HG02759 (cell line): ENCODE measurements at regions not wholly inside any gene's neighbourhood (a gene's known extent, or its start where the extent isn't known, plus 50 kb on each side); places are given as distances from the start of the nearest gene placed in this dataset.

Source experiments
- ATAC-seq: cut with Tn5 transposase; IDR thresholded peaks from one replicate; pipeline ENCODE4 v1.9.1; 2021; ENCODE audit warnings: mild to moderate bottlenecking, moderate library complexity; ENCODE audit not compliant: unreplicated experiment

- no peak for ATAC-seq
These were observed 591.9 kb downstream of the TECRL start for GRCh38 chr4:63817196-63817865.

DNA sequence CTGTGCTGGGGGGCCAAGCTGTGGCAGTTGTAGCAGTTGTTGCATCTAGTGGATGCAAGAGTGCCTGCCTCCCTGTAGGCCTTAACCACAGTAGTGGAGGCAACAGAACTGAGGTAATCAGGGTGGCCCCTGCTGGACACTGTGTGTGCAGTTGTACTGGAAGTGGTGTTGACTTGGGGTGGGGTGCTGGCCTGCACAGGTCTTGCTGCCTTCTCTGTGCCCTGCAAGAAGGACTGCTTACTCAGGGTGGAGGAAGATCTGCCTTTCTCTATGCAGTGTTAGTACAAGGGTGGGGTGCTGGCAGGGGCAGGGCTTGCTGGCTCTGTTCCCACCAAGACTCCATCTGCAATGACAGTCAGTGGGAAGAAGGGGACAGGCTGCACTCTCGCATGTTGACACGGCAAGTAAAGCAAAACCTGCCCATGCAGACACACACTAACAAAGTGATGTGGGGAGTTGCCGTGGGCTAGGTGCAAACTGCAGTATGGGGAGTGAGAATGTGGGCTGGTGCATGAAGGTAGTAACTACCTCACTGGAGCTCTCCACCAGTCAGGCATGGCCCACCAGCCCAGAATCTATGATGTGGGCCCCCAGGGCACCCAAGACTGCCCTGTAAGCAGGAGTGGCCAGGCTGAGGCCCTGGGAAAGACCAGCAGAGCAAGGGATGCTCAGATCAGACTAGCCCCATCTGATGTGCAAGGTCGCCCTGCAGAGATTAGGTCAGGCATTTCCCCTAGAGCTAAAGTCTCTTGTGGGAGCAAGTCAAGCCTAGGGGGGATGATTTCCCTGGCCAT, 594.9 kb downstream of the TECRL start:
- ATAC-seq = no peak

- ATAC-seq = no peak
These were observed 610.1 kb downstream of the TECRL start for GRCh38 chr4:63799166-63799565.

- no peak for ATAC-seq
These were observed 613.9 kb downstream of the TECRL start for GRCh38 chr4:63795301-63795700.

GRCh38 chr4:63790377-63790776, 618.9 kb downstream of the TECRL start:
- ATAC-seq = no peak

DNA sequence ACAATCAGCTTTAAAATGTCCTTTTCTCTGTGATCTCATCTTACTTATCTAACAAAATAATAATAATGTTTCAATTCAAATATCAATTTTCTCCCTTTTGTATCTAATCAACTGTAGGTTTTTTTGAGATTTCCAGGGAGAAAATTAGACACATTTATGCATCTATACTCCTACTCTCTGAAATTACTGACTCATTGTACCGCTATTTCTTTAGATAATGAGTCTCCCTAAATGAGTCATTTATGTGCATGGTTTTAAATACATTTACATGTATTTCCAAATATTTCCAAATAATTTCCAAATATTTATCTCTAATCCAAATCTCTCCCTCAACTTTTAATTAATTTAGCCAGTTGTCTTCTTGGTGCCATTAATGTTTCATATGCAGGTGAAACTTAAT, 621.0 kb downstream of the TECRL start:
- no peak for ATAC-seq

GRCh38 chr4:63787326-63787725, 621.9 kb downstream of the TECRL start:
- no peak for ATAC-seq

- ATAC-seq = no peak
These were observed 623.1 kb downstream of the TECRL start for GRCh38 chr4:63786171-63786570.

DNA sequence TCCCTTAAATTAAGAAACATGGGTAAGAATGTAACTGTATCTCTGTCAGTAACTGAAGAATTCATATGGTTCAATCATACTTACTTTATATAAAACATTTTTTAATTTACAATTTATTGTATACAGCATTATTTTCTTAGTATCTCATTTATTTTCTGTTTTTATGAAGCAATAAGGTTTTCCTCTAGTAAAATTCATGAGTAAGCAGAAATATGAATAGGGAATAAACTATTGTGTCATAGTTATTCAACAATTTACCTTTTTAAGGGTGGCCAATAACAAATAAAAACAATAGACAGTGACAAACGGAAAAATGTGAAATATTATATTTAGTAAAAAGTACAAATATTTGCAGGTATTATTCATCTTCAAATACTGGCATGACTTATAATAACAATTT, 624.4 kb downstream of the TECRL start:
- no peak for ATAC-seq

- ATAC-seq = no peak
These were observed 631.6 kb downstream of the TECRL start for GRCh38 chr4:63777601-63778000.

DNA sequence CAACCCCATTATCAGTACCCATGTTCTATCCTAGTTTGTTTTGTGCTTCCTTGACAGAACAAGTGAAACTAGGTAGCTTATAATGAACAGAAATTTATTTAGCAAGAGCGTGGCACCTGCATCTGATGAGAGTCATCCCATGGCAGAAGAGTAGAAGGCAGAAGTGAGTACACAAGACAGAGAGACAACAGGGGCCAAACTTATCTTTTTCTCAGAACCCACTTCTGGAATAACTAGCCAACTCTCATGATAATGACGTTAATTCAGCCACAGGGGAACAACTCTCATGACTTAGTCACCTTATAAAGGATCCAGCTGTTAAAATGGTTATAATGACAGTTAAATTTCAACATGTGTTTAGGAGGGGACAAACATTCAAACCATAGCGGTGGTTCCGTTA, 644.9 kb downstream of the TECRL start:
- no peak for ATAC-seq

- no peak for ATAC-seq
These were observed 651.3 kb downstream of the TECRL start for GRCh38 chr4:63757929-63758328.

GRCh38 chr4:63742882-63743281, 666.4 kb downstream of the TECRL start:
- ATAC-seq = no peak

GRCh38 chr4:63729519-63729918, 679.7 kb downstream of the TECRL start:
- ATAC-seq = no peak

DNA sequence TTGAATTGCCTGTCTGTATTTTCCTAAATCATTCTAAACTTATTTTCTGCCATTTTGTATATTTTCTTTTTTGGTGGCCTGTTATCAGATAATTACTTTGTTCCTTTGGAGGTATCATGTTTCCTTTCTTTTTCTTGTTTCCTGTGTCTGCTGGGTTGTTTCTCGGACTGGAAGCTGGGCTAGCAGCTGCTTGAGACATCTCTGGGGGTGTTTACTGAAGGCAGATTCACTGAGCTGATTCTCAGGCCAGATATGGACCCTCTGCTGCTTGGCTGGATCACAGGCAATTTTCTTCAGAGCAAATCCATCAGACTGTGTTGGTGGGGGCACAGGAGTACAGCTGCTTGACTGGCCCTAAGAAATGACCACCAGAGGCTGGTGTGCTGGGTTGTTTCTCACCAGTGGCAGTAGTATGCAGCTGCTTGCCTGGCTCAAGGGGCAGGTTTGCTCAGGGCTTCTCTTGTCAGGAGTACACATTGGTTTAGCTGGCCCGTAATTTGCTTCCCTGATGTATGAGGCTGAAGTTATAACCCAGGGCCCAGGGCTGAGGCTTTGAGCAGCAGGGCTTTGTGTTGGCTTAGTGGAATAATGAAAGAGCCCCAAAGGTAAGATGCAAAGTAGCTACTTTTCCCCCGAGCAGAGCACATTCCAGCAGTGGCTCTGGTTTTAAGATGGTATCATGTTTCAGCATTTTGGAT, 680.6 kb downstream of the TECRL start:
- no peak for ATAC-seq

DNA sequence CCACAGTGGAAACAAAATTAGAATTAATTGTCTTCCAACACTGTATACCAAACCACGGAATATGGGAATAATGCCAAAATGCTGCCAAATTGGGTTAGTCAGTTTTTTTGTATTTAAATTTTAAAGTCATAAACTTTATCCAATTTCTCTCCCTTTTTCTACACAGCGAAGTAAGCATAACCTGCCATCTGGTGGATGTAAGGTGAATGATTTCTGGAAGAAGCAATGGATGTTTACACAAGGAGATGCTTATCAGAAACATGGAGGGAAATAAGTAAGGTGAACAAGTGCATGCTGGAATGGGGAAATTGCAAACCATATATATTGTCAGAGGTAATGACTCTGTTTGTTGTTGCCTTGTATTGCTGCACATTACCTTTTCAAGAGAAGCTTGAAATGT, 691.9 kb downstream of the TECRL start:
- no peak for ATAC-seq

- no peak for ATAC-seq
These were observed 700.6 kb downstream of the TECRL start for GRCh38 chr4:63708661-63709060.

DNA sequence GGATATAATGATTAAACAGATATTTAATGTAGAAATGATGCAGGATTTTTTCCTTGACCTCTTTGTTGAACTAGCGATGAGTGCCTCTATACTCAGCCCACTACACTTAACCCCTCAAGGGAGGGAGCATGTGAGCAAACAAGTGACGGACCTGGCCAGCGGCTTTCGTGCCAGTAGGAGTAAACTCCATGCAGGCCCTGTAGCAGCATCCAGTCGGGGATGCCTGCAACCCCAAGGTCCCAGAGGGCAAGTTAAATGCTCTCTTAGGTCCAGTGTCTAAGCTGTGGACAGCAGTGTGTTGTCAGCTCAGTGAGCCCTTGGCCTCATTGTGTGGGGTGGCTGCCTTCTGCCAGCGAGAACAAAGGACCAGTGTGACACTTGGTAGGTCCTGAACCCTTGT, 708.7 kb downstream of the TECRL start:
- ATAC-seq = no peak

DNA sequence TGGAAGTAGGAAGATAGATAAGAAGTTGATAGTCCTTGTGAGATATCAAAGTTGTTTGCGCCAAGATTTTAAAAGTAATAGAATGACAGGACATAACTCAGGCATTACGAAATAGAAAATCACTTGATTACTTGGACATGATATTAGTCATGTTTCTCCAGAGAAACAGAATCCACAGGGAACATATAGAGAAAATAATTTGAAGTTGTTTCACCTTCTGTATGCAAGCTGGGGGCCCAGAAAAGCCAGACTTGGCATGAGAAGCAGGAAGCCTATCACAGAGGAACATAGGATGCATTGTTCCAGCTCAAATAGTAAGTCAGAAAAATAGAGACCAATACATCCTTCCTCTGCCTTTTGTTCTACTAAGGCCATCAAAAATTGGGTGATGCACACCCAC, 715.9 kb downstream of the TECRL start:
- ATAC-seq = no peak

DNA sequence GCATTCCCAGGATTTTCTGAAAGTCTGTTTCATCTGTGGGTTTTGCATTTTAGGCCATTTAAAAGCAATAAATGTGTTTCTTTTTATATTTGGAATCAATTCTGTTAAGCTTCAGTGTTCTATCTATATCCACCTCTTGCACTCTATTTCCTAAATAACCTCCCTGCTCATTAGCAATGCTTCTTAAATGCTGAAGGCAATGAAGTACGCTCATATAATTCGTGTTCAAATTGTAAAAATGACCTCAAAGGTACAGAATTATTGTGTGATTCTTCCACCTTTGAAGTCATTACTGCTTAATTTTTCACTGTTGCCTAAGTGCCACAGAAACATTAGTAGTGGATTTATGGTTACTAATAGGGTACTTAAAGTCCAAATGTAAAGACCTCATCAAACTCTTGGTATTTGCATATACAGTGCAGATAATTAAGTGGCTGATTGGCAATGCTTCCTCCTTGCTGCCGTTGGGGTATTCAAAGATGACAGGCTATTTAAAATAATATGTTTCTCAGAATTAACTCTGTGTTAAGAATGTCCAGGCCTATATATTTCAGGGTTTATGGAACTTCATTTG, 730.8 kb downstream of the TECRL start:
- ATAC-seq = no peak

DNA sequence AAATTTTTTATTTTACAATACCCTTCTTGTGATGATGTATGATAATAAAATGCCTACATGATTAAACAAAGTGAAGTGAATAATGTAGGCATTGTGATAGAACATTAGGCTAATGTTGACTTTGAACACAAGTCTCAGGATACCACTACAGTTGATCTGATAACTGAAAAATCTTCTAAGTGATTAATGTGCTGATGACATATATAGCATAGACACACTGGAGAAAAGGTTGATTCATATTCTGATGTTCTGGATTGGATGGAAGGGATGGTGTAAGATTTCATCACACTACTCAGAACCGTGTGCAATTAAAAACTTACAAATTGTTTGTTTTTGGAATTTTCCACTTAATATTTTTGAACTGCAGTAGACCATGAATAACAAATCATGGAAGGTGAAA, 738.5 kb downstream of the TECRL start:
- no peak for ATAC-seq

GRCh38 chr4:63663870-63664269, 745.4 kb downstream of the TECRL start:
- ATAC-seq = no peak
